ENCODE measurements at regions not wholly inside any gene's neighbourhood (a gene's known extent, or its start where the extent isn't known, plus 50 kb on each side); places are given as distances from the start of the nearest gene placed in this dataset.

DNA sequence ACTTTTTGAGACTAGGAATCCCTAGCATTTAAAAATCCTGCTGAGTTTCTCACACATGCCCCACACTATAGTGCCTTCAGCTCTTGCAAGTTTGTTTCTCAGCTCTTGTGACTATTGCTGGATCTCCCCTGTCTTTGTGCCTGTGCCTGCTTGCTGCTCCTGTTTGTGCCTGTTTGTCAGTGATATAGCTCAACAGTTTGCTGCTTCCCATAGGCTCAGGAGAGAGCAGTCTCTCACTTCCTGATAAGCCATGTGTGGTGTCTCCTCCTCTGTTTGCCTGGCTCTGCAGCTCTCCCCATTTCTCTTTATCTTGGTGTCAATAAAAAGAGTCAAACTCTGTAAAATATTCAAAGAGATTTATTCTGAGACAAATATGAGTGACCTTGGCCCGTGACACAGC, 259.8 kb upstream of the CLNK start:
- TF ChIP-seq POLR2AphosphoS5 (IDR thresholded peaks at IDR 0.05) = no peak
- no peak for TF ChIP-seq CTCF (IDR thresholded peaks at IDR 0.05)
